C1 segment of cervical spinal cord (tissue), 14 donors: ENCODE measurements at regions not wholly inside any gene's neighbourhood (a gene's known extent, or its start where the extent isn't known, plus 50 kb on each side); places are given as distances from the start of the nearest gene placed in this dataset.
"Not testable (repeated sequence)": the region's sequence is repeated elsewhere in the genome, so short reads cannot be mapped to it uniquely, and the experiment has no call there.

Experiments used
- DNase-seq, 14 donors: peaks; one replicate each; lab custom pipeline; 2025; lab: John Stamatoyannopoulos, UW

DNA sequence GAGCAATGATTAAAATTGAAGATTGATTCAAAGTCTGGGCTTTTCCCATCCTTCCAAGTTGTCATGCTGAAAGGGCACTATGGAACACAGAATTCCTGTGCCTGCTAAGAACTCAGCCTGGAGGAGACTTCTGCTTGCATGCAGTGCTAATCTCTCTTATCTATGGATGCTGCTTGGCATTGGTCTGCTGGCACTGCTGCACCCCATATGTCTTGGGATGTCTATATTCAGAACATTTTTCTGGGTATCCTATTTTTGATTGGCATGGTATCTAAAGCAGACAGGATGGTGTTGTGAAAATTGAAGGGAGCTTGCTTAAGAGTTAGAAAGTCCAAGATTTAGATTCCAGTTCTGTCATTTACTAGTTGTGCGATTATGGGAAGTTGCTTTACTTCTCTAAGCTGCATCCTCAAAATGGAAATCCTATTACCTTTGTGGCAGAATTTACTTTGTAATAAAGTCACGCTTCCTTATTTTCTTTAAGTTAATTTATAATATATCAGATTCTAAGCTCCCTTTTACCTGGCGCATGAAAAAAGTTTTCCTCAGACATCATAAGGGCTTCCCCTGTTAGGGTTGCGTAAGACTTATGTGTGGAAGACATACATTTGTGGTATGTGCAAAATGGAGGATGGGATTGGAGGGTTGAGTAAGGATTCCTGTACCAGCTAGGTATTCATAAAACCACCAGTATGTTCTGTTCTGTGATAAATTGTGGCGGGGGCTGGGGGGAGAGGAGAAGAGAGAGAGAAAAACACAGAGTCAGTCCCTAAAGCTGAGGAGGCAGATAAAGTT is 254.0 kb downstream of the DMAC1 start:
- DNase-seq = no peak

DNA sequence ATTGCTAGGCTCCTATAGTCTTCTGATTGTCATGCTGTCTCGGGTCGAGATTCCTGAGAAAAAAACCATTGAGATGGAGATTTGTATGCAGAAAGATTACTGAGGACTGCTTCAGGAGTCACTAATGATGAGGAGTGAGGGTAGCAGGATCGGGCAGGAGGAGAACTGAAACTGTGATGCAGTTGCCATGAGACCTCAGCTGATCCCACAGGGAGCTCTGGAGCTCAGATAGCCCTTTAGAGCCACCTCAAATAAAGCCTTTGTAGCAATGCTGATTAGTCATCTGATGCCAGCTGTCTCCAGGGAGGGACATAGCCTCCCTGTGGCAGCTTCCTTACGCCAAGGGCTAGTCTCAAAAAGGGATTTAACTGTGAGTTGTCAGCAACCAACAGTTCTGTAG is 256.9 kb downstream of the DMAC1 start:
- peak in 2 of 14 donors; percentile 6 to 11 for DNase-seq

DNA sequence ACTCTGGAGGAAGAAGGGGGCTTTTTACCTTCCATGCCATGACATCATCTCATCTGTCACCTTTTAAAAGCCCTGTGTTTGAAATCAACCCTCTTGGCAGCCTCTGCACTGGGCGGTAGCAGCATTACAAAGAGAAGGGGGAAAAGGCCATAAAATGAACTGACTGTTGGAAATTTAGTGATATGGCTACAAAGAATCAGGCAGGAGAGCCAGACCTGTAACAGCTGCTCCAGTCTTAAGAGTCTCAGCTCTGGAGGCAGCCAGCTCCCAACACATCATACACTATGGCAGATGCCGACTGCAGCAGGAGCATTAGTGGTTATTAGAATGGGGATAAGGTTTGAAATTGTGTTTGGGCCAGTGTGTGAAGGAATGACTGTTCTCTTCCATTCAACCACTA is 257.5 kb downstream of the DMAC1 start:
- no peak for DNase-seq

DNA sequence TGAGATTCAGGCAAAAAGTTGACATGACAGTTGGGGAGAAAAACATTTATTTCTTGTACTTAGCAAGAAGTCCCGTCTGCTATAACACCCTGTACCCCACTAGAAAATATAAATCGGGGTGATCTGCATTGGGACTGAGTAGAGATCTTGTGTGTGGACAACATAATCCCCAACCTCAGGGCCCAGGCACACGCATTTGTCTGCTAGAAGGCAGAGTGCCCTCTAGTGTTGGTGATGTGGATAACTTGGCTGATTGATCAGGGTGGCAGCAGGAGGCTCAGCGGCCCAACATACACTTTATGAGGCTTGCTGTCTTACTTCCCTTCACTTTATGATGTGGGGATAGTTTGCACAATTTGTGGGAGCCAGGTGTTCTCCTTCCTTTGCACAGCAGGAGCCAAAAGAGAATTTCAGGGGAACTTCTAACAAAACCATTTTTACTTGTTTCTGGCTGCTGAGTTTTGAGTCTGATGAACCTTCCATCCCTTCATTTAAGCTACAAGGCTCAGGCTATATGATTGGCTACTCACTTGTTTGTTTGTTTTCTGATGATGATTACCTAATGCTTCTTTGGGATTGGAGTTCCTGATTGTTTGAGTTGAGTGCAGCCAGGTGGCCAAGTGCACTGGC is 263.2 kb downstream of the DMAC1 start:
- peak in 5 of 14 donors; percentile 6 to 36 (median 18) for DNase-seq

DNA sequence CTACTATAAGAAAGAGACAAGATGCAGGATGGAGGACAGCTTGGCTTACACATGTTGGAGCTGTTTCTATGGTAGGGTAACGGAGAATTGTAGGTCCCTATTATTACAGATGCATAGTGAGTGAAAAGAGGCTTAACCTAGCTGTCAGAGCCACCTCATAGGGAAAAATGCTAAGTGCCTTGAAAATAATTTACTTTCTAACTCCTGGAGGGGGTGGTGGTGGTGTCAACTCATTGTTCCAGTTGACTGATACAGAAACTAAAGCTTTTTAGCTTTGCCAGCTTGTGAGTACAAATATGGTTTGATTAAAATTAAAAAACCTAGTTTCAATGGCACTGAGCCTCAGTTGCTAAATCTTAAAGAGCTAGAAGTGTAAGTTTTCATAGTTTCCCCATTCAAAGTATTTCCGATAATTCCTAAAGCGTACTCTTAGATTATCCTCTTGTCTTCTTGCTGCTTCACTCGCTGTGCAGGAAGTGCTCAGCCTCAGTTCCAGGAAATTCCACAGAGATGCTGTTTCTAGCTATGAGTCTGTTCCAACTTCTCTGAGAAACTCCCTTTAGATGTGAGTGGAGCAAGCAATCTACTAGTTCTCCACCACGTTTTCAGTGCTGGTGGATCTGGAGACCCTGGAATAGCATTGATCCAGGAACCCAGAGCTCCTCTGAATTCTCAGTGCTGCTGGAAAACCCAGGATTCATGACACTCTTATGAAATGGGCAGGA is 265.2 kb downstream of the DMAC1 start:
- no peak for DNase-seq

DNA sequence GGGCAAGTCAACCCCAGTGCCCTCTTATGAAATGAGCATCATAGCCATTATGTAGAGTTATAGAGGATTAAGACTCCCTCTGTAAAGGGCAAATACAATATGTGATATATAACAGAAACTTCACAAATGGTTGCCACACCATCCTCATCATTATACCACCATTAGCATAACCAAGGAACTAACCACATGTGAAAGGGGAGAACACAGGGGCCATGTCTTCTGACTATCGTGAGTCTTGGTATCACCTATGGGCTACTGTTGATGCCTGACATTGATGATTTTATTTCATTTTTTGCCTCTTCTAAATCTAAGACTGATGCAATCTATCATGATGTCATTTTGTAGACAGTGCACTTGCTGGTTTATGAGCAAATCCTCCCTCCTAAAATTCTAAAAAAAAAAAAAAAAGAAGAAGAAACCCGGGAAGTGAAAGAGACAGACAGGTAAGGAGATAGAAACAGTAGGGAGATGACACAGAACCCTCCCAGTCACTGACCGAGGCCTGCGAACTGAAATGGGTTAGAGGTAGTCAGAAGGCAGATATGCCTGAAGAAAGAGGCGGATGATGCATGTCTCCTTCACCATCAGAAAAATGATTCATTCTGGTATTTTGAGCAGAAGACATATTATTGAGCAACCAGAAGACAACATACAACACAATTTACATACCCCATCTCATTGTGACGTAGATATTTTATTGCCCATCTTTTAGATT is 266.0 kb downstream of the DMAC1 start:
- no peak for DNase-seq

DNA sequence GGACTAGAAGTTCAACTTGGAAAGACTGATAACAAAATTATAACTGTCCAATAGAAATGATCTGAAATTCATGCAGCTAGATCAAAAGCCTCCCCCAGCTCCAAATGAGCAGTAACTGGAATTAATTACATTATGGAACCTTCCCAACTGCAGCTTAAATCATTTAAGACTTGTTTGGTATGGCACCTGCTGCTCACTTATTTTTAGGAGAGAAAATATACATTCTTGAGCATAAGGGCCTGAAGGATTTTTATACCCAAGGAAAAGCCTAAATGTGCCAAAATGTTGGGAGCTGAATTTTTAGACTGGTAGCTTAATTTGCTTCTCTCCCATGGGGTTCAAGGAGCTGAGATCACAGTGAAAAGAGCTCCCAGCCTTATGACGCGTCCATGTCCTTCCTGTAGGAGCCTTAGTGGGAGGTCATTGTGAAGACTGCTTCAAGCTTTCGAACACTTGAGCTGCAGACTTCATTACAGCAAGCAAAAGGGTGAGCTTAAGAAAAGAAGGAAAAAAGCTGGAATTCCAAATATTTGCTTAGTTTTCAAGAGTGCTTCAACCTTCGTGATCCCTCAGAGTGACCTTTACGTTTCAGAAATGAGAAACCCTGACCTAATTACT is 276.0 kb downstream of the DMAC1 start:
- no peak for DNase-seq

DNA sequence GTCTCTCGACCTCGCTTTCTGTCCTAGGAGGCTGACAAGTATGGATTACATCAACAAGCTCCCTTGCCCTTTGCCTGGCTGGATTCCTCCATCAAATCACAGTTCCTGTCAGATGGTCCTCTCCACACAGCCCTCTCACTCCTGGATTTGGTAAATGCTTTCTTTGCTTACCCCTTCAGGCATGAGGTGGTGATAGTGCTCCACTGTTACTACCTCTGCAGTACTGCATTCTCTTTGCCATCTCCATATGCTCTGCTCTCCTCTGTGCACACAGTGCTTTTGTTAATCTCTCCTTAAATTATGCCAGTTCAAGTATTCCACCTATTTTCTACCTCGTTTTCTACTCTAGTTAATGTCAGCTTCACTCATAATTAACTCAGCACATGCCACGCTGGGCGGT is 279.2 kb downstream of the DMAC1 start:
- DNase-seq = peak in 1 of 14 donors; percentile 22

DNA sequence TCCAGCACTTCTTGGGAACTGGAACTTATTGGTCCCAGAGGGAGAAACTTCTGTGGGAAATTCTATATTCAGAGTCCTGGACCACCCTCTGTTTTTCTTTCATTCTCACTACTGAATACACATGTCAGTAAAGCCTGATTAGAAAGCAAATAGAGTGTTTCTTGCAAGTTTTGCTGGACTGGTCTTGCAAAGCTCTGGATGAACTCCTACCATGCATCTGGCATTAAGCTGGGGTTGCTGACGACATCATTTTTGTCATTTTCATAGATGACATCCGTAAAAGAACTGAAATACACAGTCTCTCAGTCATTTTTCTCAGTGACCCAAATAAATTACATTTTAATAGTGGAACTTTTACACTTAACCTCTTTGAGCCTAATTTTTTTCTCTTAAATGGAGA is 283.2 kb downstream of the DMAC1 start:
- no peak for DNase-seq

DNA sequence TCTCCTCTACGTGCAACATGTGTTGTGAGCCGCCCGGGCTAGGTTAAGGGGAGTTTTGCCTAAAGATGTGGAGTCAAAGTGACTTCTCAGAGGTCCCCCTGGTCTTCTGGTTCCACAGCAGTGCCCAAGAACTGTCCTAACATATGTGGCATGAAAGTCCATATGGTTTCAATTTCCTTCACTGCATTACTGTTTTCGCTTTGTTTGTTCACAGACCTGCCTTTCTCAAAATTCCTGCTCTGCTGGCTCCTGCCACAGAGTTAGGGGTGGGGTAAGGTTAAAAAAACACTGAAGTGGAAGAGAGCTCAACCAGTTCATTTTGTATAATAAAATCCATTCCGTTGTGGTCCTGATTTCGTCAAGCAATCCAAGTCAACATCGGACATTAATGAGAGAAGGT is 289.4 kb downstream of the DMAC1 start:
- no peak for DNase-seq

DNA sequence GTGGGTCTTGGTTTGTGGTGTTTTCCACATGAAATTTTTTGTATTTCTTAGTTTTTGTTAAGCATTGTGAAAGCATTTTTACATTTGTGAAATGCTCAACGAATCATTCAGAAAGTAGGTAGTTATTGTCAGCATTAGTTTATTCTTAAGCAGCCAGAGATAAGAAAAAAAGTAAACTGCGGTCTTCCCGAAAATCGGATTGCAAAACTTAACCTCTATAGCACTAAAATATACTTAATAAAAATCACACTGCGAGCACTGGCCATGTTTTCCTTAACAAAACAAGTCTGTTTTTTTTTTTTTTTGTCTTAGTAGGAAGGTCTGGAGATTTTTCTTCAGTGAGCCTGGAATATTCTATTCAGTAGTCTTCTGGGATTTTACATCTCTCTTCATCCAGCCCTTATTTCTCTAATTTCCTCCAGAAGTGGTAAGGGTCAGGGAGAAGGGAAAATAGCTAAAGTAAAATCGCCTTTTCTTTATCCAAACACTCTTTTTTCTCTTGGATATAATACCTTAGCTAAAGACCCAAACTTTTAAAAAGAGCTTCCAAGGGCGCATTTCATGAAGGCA is 289.9 kb downstream of the DMAC1 start:
- DNase-seq = no peak

DNA sequence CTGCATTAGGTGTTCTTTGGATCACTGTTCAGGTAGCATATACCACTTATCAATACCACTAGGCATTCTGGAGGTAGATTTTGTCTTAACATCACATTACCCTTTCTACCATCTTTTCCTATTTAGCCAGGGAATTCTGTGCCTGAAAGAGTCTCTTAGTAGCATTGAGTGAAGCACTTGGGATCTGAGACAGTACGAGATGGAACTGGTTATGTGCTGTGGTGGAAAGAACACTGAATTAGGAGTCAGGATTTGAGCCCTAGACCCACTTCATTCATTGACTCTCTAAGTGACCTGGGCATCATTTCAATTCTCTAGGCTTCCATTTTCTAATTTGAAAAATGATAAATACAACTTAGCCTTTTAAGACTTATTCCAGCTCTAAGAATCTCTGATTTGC is 291.1 kb downstream of the DMAC1 start:
- DNase-seq = no peak

DNA sequence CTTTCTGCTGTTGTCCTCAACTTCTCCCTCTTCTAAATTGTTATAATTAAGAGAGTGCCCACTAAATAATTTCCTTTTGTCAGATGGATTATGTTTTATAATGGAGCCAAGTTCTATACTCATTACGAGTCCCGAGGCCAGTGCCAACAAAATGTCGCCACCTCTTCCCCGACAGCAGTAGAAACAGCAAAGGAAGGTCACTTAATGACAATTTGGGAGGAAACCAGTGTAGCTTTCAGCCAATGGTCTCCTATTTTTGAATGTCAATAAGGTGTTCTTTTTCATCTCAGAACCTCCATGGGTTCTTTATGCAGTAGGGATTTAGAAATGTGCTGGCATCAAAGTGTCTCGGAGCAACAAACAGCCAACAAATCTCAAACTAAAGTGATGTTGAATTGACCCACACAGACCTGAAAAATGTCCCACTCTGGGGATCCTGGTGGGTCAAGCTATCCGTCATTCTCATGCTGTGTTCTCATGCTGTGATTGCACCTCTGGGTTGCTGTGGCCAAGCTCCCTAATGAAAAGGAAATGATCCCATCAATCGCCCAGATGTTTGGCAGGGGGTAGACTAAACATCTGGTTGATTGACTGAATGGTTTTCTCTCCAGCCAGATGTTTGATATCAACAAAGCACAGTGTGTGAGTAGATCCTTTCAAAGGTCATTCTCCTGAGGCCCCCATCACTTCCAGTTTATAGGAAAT is 291.9 kb downstream of the DMAC1 start:
- no peak for DNase-seq

DNA sequence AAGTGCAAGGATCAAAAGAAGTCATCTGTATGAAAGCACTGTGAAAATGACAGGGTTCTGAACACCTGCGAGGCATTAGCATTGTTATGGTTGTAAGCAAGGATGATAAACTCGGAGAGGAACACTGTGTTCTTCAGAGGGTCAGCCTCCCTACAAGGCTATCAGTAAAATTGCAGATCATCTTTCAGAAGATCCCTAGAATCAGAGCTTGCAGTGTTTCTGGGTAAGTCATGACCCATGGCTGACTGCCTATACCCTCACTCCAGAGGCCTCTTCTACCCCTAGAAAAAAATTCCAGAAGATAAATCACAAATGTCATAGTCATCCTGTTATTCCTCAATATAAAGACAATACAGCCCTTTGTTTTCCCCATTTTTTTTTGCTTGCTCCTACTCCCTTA is 292.6 kb downstream of the DMAC1 start:
- no peak for DNase-seq

DNA sequence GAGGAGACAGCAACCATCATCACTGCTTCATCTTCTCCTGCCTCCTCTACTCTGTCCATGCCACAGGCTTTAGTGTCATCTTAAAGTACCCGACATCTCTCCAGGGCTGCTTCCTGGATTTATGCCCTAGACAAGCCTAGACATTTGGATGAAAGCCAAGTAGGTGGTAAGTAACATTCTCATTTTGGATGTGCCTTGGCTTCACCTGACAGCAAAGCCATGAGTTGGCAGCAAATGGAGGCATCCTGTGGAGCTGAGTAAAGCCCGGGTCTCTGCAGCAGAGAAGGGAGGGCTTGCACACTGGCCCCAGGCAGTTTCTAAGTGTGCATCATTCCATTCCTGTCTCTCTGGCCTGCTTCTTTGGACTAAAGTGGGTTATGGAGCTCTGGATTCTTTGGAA is 299.1 kb downstream of the DMAC1 start:
- DNase-seq = peak in 1 of 14 donors; percentile 50

DNA sequence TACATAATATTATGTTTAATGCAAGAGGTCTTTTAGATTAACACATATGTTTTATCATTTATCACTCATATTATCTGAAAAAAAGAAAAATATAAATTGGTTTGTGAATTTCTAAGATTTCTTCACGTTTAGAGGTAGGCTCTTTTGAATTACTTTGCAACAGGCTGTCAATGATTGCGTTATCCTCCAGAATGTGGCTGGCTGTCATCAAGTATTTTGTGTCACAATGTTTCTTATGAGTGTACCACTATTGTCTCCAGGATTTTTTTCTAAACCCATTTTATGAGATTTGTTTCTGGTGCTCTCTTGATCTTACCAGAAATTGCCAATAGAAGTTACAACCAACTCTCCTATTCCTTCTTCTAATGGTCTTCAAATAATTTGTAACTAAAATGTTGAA is 307.9 kb downstream of the DMAC1 start:
- no peak for DNase-seq

DNA sequence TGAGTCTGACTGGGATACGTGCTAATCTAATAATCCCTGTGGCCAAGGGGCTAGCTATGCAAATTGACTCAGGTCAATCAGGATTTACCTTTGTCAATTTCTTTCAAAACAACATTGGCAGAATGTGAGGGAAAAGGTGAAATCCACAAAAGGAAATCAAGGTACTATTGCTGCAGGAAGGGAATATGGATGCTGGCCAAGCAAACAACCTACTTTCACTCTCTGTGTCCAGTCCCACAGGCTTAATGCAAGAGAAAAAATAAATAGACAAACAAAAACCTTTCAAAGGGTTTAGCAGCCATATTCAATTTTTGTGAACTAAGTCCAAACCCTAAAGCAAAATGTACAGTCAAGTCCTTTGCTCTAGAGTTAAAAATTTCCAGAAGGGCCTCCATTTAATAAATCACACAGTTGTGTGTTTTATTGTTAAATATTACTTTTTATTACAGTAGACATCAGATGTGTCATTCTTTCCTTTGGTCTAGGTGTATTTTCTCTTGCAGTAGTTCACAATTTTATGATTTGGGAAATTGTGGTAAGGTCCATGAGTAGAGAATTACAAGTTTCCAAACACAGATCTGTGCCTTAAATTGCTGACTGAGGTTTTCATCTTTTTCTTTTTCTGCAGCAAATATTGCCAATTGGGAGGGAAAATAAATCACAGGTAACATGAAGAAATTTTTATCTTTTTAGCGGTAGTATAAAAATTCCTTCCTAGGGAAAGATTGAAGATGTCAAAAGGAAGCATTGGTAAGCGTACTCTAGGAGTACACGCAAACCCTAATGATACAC is 309.1 kb downstream of the DMAC1 start:
- DNase-seq = no peak

DNA sequence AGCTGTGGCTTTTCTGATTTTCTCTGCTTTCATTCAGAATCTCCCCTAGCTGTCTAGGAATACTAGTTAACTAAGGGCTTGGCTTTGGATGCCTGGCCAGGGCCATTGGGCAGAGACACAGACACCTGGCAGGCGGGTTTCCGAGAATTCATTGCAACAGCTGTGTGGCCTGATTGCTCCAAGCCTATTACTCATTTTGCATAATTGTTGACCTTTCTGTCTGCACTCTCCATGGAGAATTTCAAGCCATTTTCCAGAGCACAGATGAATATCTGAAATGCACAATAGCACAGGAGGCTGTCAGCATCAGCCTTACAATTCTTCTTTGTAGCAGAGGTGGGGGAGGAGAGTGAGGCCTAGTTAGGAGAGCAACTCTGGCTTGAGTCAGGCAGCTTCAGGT is 310.5 kb downstream of the DMAC1 start:
- no peak for DNase-seq

DNA sequence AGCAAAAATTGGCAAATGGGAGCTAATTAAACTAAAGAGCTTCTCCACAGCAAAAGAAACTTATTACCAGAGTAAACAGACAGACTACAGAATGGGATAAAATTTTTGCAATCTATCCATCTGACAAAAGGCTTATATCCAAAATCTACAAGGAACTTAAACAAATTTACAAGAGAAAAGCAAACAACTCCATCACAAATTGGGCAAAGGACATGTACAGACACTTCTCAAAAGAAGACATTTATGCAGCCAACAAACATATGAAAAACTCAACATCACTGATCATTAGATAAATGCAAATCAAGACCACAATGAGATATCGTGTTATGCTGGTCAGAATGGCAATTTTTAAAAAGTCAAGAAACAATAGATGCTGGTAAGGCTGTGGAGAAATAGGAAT is 315.6 kb downstream of the DMAC1 start:
- not testable (repeated sequence) for DNase-seq

DNA sequence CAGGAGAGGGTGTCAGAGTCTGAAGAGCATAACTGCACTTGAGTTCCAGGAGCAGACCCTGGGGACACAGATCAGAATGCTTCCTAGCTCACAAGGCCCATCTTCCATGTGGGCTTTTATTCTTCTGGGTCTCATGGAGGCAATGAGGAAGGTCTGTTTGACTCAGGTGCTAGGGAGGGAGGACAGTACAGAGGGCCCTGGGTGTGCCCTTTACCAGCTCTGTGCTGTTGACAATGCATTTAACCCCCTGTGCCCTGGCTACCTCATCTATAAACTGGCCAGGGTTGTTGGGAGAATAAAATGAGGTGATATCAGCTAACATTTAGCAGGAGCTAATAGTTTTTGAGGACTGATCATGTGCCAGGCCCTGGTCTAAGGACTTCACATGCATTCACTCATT is 318.0 kb downstream of the DMAC1 start:
- no peak for DNase-seq
